ENCODE measurements at regions not wholly inside any gene's neighbourhood (a gene's known extent, or its start where the extent isn't known, plus 50 kb on each side); places are given as distances from the start of the nearest gene placed in this dataset.

DNA sequence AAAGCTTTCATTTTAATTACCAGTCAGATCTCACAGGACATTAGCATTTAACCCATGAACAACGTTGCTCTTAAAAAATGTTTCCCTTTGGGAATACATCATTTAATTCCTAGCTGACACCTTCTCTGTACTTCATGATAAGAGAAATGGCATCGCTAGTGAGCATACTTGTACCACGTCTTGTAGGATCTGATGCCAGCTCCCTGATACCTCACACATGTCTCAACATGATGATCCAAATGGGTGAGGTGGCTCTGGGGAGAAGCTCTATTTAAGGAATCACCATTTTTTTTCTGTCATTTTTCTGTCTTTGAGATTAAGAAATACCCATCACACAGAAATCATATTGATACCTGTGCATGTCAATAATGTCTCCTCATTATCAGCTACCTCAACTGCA is 772.1 kb upstream of the CA10 start:
- Histone ChIP-seq H3K27me3 (ENCODE audit: insufficient read depth, low read length) (no peaks in the 10 kb centered on the region), H2AFZ (ENCODE audit: low read depth, low read length) (no peak overlapping the region), H3K4me1 (ENCODE audit: insufficient read depth, low read length) (no peaks in the 10 kb centered on the region), H3K27ac (ENCODE audit: low read depth, low read length) (no peak overlapping the region), H3K9ac (ENCODE audit: low read length) (no peak overlapping the region), H3K36me3 (ENCODE audit: insufficient read depth, low read length) (no peaks in the 10 kb centered on the region), H4K20me1 (ENCODE audit: insufficient read depth, low read length) (no peaks in the 10 kb centered on the region), H3K79me2 (ENCODE audit: insufficient read depth, low read length) (no peaks in the 10 kb centered on the region), H3K9me3 (ENCODE audit: insufficient read depth, low read depth, low read length) (no peaks in the 10 kb centered on the region), H3K4me2 (ENCODE audit: low read length) (no peak overlapping the region), H3K4me3 (ENCODE audit: insufficient read depth, low read depth, low read length) (no peak overlapping the region)
- no peak for TF ChIP-seq EZH2 (IDR thresholded peaks at IDR 0.05; ENCODE audit: insufficient read depth, low read length)
- TF ChIP-seq, protein P1, sequence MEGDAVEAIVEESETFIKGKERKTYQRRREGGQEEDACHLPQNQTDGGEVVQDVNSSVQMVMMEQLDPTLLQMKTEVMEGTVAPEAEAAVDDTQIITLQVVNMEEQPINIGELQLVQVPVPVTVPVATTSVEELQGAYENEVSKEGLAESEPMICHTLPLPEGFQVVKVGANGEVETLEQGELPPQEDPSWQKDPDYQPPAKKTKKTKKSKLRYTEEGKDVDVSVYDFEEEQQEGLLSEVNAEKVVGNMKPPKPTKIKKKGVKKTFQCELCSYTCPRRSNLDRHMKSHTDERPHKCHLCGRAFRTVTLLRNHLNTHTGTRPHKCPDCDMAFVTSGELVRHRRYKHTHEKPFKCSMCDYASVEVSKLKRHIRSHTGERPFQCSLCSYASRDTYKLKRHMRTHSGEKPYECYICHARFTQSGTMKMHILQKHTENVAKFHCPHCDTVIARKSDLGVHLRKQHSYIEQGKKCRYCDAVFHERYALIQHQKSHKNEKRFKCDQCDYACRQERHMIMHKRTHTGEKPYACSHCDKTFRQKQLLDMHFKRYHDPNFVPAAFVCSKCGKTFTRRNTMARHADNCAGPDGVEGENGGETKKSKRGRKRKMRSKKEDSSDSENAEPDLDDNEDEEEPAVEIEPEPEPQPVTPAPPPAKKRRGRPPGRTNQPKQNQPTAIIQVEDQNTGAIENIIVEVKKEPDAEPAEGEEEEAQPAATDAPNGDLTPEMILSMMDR (IDR thresholded peaks at IDR 0.05; ENCODE audit: insufficient read depth, low read depth, low read length): no peak
- H3K9me3 Mint-ChIP-seq (ENCODE audit: unreplicated experiment): no peaks in the 10 kb centered on the region
- no peaks in the 10 kb centered on the region for H3K4me1 Mint-ChIP-seq (ENCODE audit: low read depth, unreplicated experiment)
- H3K36me3 Mint-ChIP-seq (ENCODE audit: low read depth, unreplicated experiment): no peaks in the 10 kb centered on the region
- DNase-seq (ENCODE audit: low read depth): no peak
- FAIRE-seq: no peak
- no peak overlapping the region for H3K4me3 Mint-ChIP-seq (ENCODE audit: unreplicated experiment)
- no peak overlapping the region for H3K27ac Mint-ChIP-seq (ENCODE audit: unreplicated experiment)
- no peaks in the 10 kb centered on the region for H3K27me3 Mint-ChIP-seq (ENCODE audit: low read depth, unreplicated experiment)

DNA sequence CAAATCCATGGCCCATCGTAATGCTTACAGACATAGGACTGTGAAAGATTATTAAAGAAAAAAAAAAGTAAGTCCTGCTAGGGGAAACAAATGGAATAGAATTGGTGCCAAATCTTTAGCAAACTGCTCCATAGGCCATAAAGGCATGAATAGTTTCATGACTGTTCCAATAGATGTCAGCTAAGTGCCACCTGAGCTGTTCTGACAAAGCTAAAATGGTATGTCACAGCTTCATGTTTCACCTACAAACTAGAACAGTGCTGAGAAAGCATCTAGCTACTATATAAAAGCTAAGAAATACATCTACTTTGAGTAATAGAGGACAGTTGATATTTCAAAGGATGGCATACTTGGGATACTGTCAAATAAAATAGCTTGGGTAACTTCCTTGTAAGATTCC is 771.6 kb upstream of the CA10 start:
- H3K27ac ChIP-seq (ENCODE audit: low read depth, low read length): no peak overlapping the region
- no peak overlapping the region for H3K4me3 Mint-ChIP-seq (ENCODE audit: unreplicated experiment)
- H3K27me3 Mint-ChIP-seq (ENCODE audit: low read depth, unreplicated experiment): no peaks in the 10 kb centered on the region
- H3K9me3 Mint-ChIP-seq (ENCODE audit: unreplicated experiment): no peaks in the 10 kb centered on the region
- H3K4me3 ChIP-seq (ENCODE audit: insufficient read depth, low read depth, low read length): no peak overlapping the region
- H4K20me1 ChIP-seq (ENCODE audit: insufficient read depth, low read length): no peaks in the 10 kb centered on the region
- H3K4me2 ChIP-seq (ENCODE audit: low read length): no peak overlapping the region
- H3K9ac ChIP-seq (ENCODE audit: low read length): no peak overlapping the region
- H3K36me3 Mint-ChIP-seq (ENCODE audit: low read depth, unreplicated experiment): no peaks in the 10 kb centered on the region
- no peak for DNase-seq (ENCODE audit: low read depth)
- FAIRE-seq: no peak
- no peaks in the 10 kb centered on the region for H3K9me3 ChIP-seq (ENCODE audit: insufficient read depth, low read depth, low read length)
- no peak overlapping the region for H2AFZ ChIP-seq (ENCODE audit: low read depth, low read length)
- no peak for TF ChIP-seq EZH2 (IDR thresholded peaks at IDR 0.05; ENCODE audit: insufficient read depth, low read length)
- TF ChIP-seq, protein P1 (IDR thresholded peaks at IDR 0.05; ENCODE audit: insufficient read depth, low read depth, low read length): no peak
- no peak overlapping the region for H3K27ac Mint-ChIP-seq (ENCODE audit: unreplicated experiment)
- no peaks in the 10 kb centered on the region for H3K4me1 Mint-ChIP-seq (ENCODE audit: low read depth, unreplicated experiment)
- no peaks in the 10 kb centered on the region for H3K4me1 ChIP-seq (ENCODE audit: insufficient read depth, low read length)
- H3K79me2 ChIP-seq (ENCODE audit: insufficient read depth, low read length): no peaks in the 10 kb centered on the region
- H3K27me3 ChIP-seq (ENCODE audit: insufficient read depth, low read length): no peaks in the 10 kb centered on the region
- H3K36me3 ChIP-seq (ENCODE audit: insufficient read depth, low read length): no peaks in the 10 kb centered on the region

DNA sequence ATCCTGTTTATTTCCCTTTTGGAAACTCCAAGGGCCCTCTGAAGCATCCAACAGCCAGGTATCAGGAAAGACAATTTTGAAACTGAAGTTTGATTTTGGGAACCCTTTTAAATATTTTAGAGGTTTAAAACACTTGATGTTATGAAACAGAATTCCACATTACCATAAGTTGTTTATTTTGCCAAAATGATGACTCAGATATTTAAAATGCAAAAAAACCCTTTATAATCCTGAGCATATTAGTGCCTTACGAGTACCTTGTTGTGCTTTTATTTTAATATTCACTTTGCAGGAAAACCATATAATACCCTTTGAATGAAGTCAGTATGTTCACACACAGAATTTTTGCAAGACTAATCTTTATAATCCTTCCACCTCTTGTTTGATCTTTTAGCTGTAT is 765.1 kb upstream of the CA10 start:
- Histone ChIP-seq H3K79me2 (ENCODE audit: insufficient read depth, low read length) (no peaks in the 10 kb centered on the region), H3K4me3 (ENCODE audit: insufficient read depth, low read depth, low read length) (no peak overlapping the region), H3K4me1 (ENCODE audit: insufficient read depth, low read length) (no peaks in the 10 kb centered on the region), H3K4me2 (ENCODE audit: low read length) (no peak overlapping the region), H3K36me3 (ENCODE audit: insufficient read depth, low read length) (no peaks in the 10 kb centered on the region), H3K9ac (ENCODE audit: low read length) (no peak overlapping the region), H4K20me1 (ENCODE audit: insufficient read depth, low read length) (no peaks in the 10 kb centered on the region), H3K27me3 (ENCODE audit: insufficient read depth, low read length) (no peaks in the 10 kb centered on the region), H3K27ac (ENCODE audit: low read depth, low read length) (no peak overlapping the region), H2AFZ (ENCODE audit: low read depth, low read length) (no peak overlapping the region), H3K9me3 (ENCODE audit: insufficient read depth, low read depth, low read length) (peaks cover 3% of the 10 kb centered on the region)
- Mint-ChIP-seq H3K36me3 (ENCODE audit: low read depth, unreplicated experiment) (no peaks in the 10 kb centered on the region), H3K27ac (ENCODE audit: unreplicated experiment) (no peak overlapping the region), H3K4me1 (ENCODE audit: low read depth, unreplicated experiment) (no peaks in the 10 kb centered on the region), H3K4me3 (ENCODE audit: unreplicated experiment) (no peak overlapping the region), H3K27me3 (ENCODE audit: low read depth, unreplicated experiment) (no peaks in the 10 kb centered on the region), H3K9me3 (ENCODE audit: unreplicated experiment) (peaks cover 2% of the 10 kb centered on the region)
- TF ChIP-seq, protein P1 (IDR thresholded peaks at IDR 0.05; ENCODE audit: insufficient read depth, low read depth, low read length): no peak
- no peak for TF ChIP-seq EZH2 (IDR thresholded peaks at IDR 0.05; ENCODE audit: insufficient read depth, low read length)
- DNase-seq (ENCODE audit: low read depth) (no peak), FAIRE-seq (no peak)

Measured in astrocyte (in vitro differentiated cells and primary cell).